ENCODE measurements at regions not wholly inside any gene's neighbourhood (a gene's known extent, or its start where the extent isn't known, plus 50 kb on each side); places are given as distances from the start of the nearest gene placed in this dataset.

DNA sequence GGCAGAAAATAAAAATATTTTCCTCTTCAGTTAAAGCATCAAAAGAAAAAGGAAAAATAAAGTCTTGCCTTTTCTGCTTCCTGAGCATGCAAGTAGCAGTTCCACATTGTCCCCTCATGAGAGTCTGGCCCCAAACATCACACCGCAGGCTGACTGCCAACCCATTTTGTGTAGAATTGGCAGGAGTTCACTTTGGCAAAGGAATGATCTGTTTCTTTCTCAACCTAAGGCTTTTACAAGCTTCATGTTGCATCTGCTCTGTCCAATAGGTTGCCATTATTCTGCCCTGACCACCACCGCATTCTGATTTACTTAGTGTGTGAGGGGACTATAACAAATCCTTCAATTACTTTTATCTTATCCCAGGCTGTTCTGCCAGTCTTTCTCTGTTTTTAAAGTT lies 249.5 kb downstream of the ISL1 start:
- TF ChIP-seq EZH2phosphoT487 (IDR thresholded peaks at IDR 0.05), result no peak
- TF ChIP-seq, protein P1, sequence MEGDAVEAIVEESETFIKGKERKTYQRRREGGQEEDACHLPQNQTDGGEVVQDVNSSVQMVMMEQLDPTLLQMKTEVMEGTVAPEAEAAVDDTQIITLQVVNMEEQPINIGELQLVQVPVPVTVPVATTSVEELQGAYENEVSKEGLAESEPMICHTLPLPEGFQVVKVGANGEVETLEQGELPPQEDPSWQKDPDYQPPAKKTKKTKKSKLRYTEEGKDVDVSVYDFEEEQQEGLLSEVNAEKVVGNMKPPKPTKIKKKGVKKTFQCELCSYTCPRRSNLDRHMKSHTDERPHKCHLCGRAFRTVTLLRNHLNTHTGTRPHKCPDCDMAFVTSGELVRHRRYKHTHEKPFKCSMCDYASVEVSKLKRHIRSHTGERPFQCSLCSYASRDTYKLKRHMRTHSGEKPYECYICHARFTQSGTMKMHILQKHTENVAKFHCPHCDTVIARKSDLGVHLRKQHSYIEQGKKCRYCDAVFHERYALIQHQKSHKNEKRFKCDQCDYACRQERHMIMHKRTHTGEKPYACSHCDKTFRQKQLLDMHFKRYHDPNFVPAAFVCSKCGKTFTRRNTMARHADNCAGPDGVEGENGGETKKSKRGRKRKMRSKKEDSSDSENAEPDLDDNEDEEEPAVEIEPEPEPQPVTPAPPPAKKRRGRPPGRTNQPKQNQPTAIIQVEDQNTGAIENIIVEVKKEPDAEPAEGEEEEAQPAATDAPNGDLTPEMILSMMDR (IDR thresholded peaks at IDR 0.05), result no peak
